Ovary (tissue), 7 donors: ENCODE measurements at regions not wholly inside any gene's neighbourhood (a gene's known extent, or its start where the extent isn't known, plus 50 kb on each side); places are given as distances from the start of the nearest gene placed in this dataset.

Source experiments
- DNase-seq, 5 donors: peaks; one replicate each; pipeline ENCODE4 v3.0.0-alpha.2; 2019 to 2020
- H3K27ac ChIP-seq, 2 donors: fragments of 200-600 bp; one replicate each; pipeline versions ENCODE4 v1.5.1 to v1.8.0; 2019 to 2022
- H3K27me3 ChIP-seq: fragments of 200-600 bp; one replicate; pipeline ENCODE4 v1.8.0; 2022
- H3K36me3 ChIP-seq: fragments of 200-600 bp; sonication (generic); one replicate; pipeline ENCODE4 v1.5.1; 2019
- H3K4me1 ChIP-seq: one replicate; pipeline ENCODE4 v1.8.1; 2013; ENCODE audit warnings: mild to moderate bottlenecking, moderate library complexity; ENCODE audit not compliant: insufficient read depth
- H3K4me3 ChIP-seq: fragments of 200-600 bp; sonication (generic); one replicate; pipeline ENCODE4 v1.5.1; 2017
- H3K9me3 ChIP-seq, 2 donors: fragments of 200-600 bp in 1 of 2; sonication (generic) in 1 of 2; one replicate each; pipeline versions ENCODE4 v1.5.1 to v1.8.1; 2013 to 2019; ENCODE audit warnings: mild to moderate bottlenecking in 1 of 2, moderate library complexity in 1 of 2
- EP300 ChIP-seq: sonication (generic); formaldehyde crosslinking; IDR thresholded peaks from one replicate; pipeline ENCODE4 v1.6.1; 2017; ENCODE audit warnings: antibody characterized with exemption
- POLR2A ChIP-seq: fragments of 450-650 bp; IDR thresholded peaks from one replicate; pipeline ENCODE4 v1.6.1; 2017; ENCODE audit warnings: antibody characterized with exemption, mild to moderate bottlenecking, moderate library complexity
- WGBS, 3 donors: extraction: QIAGEN DNeasy Blood & Tissue Kit in 1 of 3; methylation state at CpG; one replicate each; pipeline versions ENCODE4 v1.1.5 to v1.1.7; 2013 to 2017; 5-methylcytosine and 5-hydroxymethylcytosine counted together
- intact Hi-C, 4 donors: fragments of 100-400 bp; cut with DNase I; formaldehyde crosslinking; loops; one replicate each; pipeline versions ENCODE4 v1.11.0 to v1.15.1; 2022 to 2023
- TF ChIP-seq, protein P1 (sequence below), 3 donors: fragments of 450-650 bp in 2 of 3; fragments of 200-600 bp in 1 of 3; IDR thresholded peaks; one replicate each; pipeline versions ENCODE4 v1.5.1 to v1.8.0; 2016 to 2022; ENCODE audit warnings: antibody characterized with exemption in 3 of 3, mild to moderate bottlenecking in 1 of 3
- donor health status: DM: no; HTN: no; CAD: no; lungs with moderate emphysema.
- donor health status: DM: no; HTN: no; CAD: no.
- donor health status: Bipolar disorder and iron deficiency.
- donor health status: DM: no; HTN: no; CAD: no.
- donor health status: DM: yes; HTN: yes; CAD: no.

DNA sequence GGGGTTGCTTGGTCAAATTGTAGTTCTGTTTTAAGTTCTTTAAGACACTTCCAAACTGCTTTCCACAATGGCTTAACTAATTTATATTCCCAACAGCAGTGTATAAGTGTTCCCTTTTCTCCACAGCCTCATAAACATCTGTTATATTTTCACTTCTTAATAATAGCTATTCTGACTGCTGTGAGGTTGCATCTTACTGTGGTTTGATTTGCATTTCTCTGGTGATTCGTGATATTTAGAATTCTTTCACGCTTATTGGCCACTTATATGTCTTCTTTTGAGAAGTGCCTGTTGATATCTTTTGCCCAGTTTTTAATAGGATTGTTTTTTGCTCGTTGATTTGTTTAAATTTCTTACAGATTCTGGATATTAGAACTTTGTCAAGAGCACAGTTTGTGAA is 278.6 kb upstream of the ITM2A start:
- Histone ChIP-seq H3K27ac (no peak overlapping the region), H3K36me3 (no peaks in the 10 kb centered on the region), H3K9me3 (no peaks in the 10 kb centered on the region), H3K27me3 (no peaks in the 10 kb centered on the region), H3K4me1 (no peaks in the 10 kb centered on the region), H3K4me3 (no peak overlapping the region)
- intact Hi-C loops: no loop called here
- no peak for TF ChIP-seq EP300
- TF ChIP-seq POLR2A: no peak
- TF ChIP-seq, protein P1, sequence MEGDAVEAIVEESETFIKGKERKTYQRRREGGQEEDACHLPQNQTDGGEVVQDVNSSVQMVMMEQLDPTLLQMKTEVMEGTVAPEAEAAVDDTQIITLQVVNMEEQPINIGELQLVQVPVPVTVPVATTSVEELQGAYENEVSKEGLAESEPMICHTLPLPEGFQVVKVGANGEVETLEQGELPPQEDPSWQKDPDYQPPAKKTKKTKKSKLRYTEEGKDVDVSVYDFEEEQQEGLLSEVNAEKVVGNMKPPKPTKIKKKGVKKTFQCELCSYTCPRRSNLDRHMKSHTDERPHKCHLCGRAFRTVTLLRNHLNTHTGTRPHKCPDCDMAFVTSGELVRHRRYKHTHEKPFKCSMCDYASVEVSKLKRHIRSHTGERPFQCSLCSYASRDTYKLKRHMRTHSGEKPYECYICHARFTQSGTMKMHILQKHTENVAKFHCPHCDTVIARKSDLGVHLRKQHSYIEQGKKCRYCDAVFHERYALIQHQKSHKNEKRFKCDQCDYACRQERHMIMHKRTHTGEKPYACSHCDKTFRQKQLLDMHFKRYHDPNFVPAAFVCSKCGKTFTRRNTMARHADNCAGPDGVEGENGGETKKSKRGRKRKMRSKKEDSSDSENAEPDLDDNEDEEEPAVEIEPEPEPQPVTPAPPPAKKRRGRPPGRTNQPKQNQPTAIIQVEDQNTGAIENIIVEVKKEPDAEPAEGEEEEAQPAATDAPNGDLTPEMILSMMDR (IDR thresholded peaks at IDR 0.05): no peak
- DNase-seq: no peak
- 41 to 54% (median 42%) methylated on average over 3 of the region's 3 CpGs for WGBS, 3 donors

DNA sequence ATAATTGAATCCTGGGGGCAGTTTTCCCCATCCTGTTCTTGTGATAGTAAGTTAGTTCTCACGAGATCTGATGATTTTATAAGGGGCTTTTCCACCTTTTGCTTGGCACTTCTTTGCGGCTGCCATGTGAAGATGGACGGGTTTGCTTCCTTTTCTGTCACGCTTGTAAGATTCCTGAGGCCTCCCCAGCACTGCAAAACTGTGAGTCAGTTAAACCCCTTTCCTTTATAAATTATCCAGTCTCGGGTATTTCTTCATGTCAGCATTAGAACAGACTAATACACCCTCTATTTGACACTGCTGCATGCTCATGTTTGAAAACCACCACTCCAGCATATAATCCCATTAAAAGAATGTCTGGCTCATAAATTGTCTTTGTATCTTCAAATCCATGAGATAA is 264.4 kb upstream of the ITM2A start:
- Histone ChIP-seq H3K36me3 (no peaks in the 10 kb centered on the region), H3K4me1 (no peaks in the 10 kb centered on the region), H3K27ac (no peak overlapping the region), H3K9me3 (no peaks in the 10 kb centered on the region), H3K27me3 (no peaks in the 10 kb centered on the region), H3K4me3 (no peak overlapping the region)
- intact Hi-C loops: no loop called here
- WGBS, 3 donors: 29 to 52% (median 40%) methylated on average over 5 of the region's 5 CpGs
- no peak for TF ChIP-seq EP300
- TF ChIP-seq, protein P1 (IDR thresholded peaks at IDR 0.05): no peak
- no peak for TF ChIP-seq POLR2A
- DNase-seq: no peak

DNA sequence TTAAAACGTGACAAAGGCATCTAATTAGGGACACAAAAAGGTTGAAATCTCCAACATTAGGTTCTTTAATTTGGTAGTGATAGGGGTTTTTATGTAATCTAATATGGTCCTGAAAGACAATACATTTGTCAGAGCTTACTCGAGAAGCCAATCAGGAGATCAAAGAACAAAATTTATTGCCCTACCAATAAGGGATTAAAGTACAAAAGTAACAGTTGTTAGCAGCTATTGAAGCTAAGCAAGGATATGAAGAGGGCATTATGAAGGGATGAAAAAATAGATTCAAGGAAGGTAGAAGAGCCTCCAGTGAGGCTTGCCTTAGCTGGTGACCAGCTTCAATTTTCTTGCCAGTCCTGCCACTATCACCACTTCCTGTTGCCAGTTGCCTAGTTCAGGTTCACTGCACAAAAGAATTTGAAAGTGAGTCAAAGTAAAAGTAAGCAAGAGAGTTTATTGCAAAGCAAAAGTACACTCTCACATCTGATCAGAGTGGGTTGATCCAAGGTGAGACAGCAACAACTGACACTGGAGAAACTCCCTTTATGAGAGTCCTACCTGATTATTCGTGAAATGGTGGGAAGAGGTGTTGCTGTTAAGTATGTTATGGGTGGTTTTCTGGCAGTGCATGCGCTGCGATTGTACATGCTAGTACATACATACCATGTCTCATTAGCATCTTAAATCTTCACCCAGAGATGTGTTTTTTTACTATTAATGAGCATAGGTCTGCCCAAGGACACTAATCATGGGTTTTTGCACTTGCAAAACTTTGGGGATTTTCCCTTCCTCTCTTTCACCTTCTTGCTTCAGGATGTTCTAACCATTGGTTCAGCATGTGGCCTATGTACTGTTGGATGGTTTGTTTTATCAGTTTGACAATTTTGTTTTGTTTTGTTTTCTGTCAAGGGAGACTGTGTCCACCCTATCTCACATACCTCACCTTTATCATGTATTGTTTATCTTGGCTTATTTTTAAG is 263.2 kb upstream of the ITM2A start:
- Histone ChIP-seq H3K36me3 (no peaks in the 10 kb centered on the region), H3K4me1 (no peaks in the 10 kb centered on the region), H3K27me3 (no peaks in the 10 kb centered on the region), H3K27ac (no peak overlapping the region), H3K9me3 (no peaks in the 10 kb centered on the region), H3K4me3 (no peak overlapping the region)
- DNase-seq: no peak
- intact Hi-C loops: no loop called here
- no peak for TF ChIP-seq POLR2A
- no peak for TF ChIP-seq EP300
- TF ChIP-seq, protein P1 (IDR thresholded peaks at IDR 0.05): no peak
- WGBS, 3 donors: 54 to 58% (median 58%) methylated on average over 5 of the region's 5 CpGs

DNA sequence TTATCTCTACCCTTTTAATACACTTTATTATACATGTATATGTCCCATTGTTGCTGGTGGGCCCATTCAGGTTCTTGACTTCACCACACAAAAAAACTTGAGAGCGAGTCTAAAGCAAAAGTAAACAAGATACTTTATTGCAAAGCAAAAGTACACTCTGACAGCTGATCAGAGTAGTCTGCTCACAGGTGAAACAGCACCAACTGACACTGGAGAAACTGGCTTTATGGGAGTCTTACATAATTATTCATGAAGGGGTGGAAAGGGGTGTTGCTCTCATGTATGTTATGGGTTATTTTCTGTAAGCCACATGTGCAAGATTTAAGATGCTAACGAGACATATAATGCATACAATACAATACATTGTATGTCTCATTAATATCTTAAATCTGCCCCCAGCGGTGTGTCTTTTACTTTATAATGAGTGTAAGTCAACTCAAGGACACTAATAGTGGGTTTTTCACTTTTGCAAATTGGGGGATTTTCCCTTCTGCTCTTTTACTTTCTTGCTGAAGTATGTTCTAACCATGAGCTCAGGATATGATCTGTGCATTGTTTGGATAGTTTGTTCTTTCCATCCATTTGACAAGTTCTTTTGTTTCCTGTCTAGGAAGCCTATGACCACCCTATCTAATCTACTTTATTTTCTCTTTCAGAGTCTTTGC is 256.1 kb upstream of the ITM2A start:
- 50 to 60% (median 54%) methylated on average over 3 of the region's 3 CpGs for WGBS, 3 donors

More for the DNA sequence above, 256.1 kb upstream of the ITM2A start:
- TF ChIP-seq EP300 (no peak), POLR2A (no peak)
- TF ChIP-seq, protein P1 (IDR thresholded peaks at IDR 0.05): no peak
- no peaks in the 10 kb centered on the region for H3K9me3 ChIP-seq
- no peaks in the 10 kb centered on the region for H3K4me1 ChIP-seq
- no peak overlapping the region for H3K27ac ChIP-seq
- no peaks in the 10 kb centered on the region for H3K36me3 ChIP-seq
- intact Hi-C loops: no loop called here
- H3K27me3 ChIP-seq: no peaks in the 10 kb centered on the region
- DNase-seq: no peak
- H3K4me3 ChIP-seq: no peak overlapping the region
